HepG2 (cell line): ENCODE measurements at regions not wholly inside any gene's neighbourhood (a gene's known extent, or its start where the extent isn't known, plus 50 kb on each side); places are given as distances from the start of the nearest gene placed in this dataset.

Source experiments
- ATAC-seq: fragments of 200-7000 bp; cut with Tn5 transposase; 3 replicates; pipeline ENCODE4 v1.9.1; 2020; ENCODE audit warnings: mild to moderate bottlenecking, moderate library complexity
- BruUV-seq: library from RNA; stranded (reverse); fragments of 400-500 nt; replicated peaks from 2 replicates; lab custom pipeline; 2021; lab: Mats Ljungman, UMichigan
- CTCF ChIA-PET: fragments of 300-600 bp; formaldehyde crosslinking; extraction: SDS; loops from one replicate; lab custom pipeline; 2021; ENCODE audit warnings: low total read pairs, inconsistent platforms, low intra/inter-chr PET ratio; lab: Yijun Ruan, JAX
- POLR2A ChIA-PET: fragments of 350-600 bp; sonication (Branson Sonifier 250); formaldehyde crosslinking; loops from one replicate; lab custom pipeline; 2020; ENCODE audit warnings: antibody characterized with exemption, inconsistent platforms; lab: Yijun Ruan, JAX
- DNase-seq: peaks from one replicate; pipeline ENCODE4 v3.0.0-alpha.2; 2015; ENCODE audit warnings: low spot score
- FAIRE-seq: peaks from 3 replicates; lab custom pipeline; 2011; peaks lifted over from hg19 to GRCh38; lab: Jason Lieb, UNC
- H2AFZ ChIP-seq: one replicate; pipeline ENCODE4 v1.6.1; 2011; ENCODE audit warnings: low read length, inconsistent platforms
- H3K27ac ChIP-seq: fragments of 300-600 bp; 3 replicates; pipeline ENCODE4 v1.8.0; 2011; ENCODE audit warnings: mixed run types, mild to moderate bottlenecking, mixed read lengths, low read length, inconsistent platforms; ENCODE audit not compliant: insufficient read depth; ENCODE audit errors: extremely low read length
- H3K27me3 ChIP-seq, 2 experiments: fragments of 200-600 bp in 1 of 2; 2 replicates in 1 of 2; 3 replicates in 1 of 2; pipeline versions ENCODE4 v1.6.0 to v1.8.0; 2011; ENCODE audit warnings: low read length in 2 of 2, mild to moderate bottlenecking in 2 of 2, moderate library complexity in 2 of 2, inconsistent platforms in 1 of 2; ENCODE audit not compliant: insufficient read depth in 2 of 2, control insufficient read depth in 1 of 2
- H3K36me3 ChIP-seq, 2 experiments: fragments of 200-600 bp in 1 of 2; replicated peaks in 1 of 2; 2 replicates in 1 of 2; 3 replicates in 1 of 2; pipeline versions ENCODE4 v1.5.1 to v1.8.0; 2011; ENCODE audit warnings: low read length in 2 of 2, inconsistent platforms in 1 of 2; ENCODE audit not compliant: insufficient read depth in 2 of 2, control insufficient read depth in 1 of 2
- H3K4me1 ChIP-seq: 2 replicates; pipeline ENCODE4 v1.5.1; 2012; ENCODE audit warnings: low read length, inconsistent platforms; ENCODE audit not compliant: insufficient read depth
- H3K4me2 ChIP-seq: 2 replicates; pipeline ENCODE4 v1.6.0; 2011; ENCODE audit warnings: low read depth, low read length, inconsistent platforms
- H3K4me3 ChIP-seq, 3 experiments: fragments of 200-600 bp in 1 of 3; sonication (generic), shearing (Covaris generic) in 1 of 3; replicated peaks in 1 of 3; 2 replicates each; pipeline ENCODE4 v1.5.1; 2011 to 2016; ENCODE audit warnings: low read length in 3 of 3, inconsistent platforms in 2 of 3, low read depth in 2 of 3, mild to moderate bottlenecking in 2 of 3, control low read depth in 1 of 3, mixed read lengths in 1 of 3; ENCODE audit not compliant: insufficient read depth in 1 of 3
- H3K79me2 ChIP-seq: one replicate; pipeline ENCODE4 v1.6.1; 2011; ENCODE audit warnings: low read length, inconsistent platforms; ENCODE audit not compliant: insufficient read depth
- H3K9ac ChIP-seq: 2 replicates; pipeline ENCODE4 v1.6.0; 2011; ENCODE audit warnings: mild to moderate bottlenecking, low read depth, low read length, inconsistent platforms; ENCODE audit not compliant: insufficient read depth
- H3K9me3 ChIP-seq: 2 replicates; pipeline ENCODE4 v1.5.1; 2012; ENCODE audit warnings: mild to moderate bottlenecking, low read length
- H4K20me1 ChIP-seq: 2 replicates; pipeline ENCODE4 v1.6.0; 2011; ENCODE audit warnings: inconsistent platforms, mild to moderate bottlenecking, low read length, moderate library complexity; ENCODE audit not compliant: insufficient read depth
- ATF7 ChIP-seq, 2 experiments: fragments of 450-650 bp in 1 of 2; sonication (generic) in 1 of 2; formaldehyde crosslinking in 1 of 2; IDR thresholded peaks; 2 replicates each; pipeline versions ENCODE4 v1.4.0 to v1.6.1; 2016 to 2020; ENCODE audit warnings: antibody characterized with exemption in 1 of 2, mild to moderate bottlenecking in 1 of 2, missing genetic modification reagents in 1 of 2
- FOSL2 ChIP-seq: sonication (generic); formaldehyde crosslinking; IDR thresholded peaks from 2 replicates; pipeline ENCODE4 v1.4.0; 2020; ENCODE audit warnings: missing genetic modification reagents
- GABPB1 ChIP-seq: IDR thresholded peaks from 2 replicates; pipeline ENCODE4 v1.6.1; 2016; ENCODE audit warnings: mild to moderate bottlenecking, missing genetic modification reagents, moderate library complexity, missing compliant biosample characterization
- HOMEZ ChIP-seq: IDR thresholded peaks from 2 replicates; pipeline ENCODE4 v1.6.1; 2016; ENCODE audit warnings: low read depth
- ISL2 ChIP-seq: sonication (generic); formaldehyde crosslinking; IDR thresholded peaks from 2 replicates; pipeline ENCODE4 v1.5.0; 2020; ENCODE audit warnings: missing genetic modification reagents
- KDM6A ChIP-seq: IDR thresholded peaks from 2 replicates; pipeline ENCODE4 v1.6.1; 2016; ENCODE audit warnings: low read depth
- MEIS2 ChIP-seq: sonication (generic); formaldehyde crosslinking; IDR thresholded peaks from 2 replicates; pipeline ENCODE4 v1.9.0; 2021; ENCODE audit warnings: mild to moderate bottlenecking, missing genetic modification reagents
- TMF1 ChIP-seq: sonication (generic); formaldehyde crosslinking; IDR thresholded peaks from 2 replicates; pipeline ENCODE4 v1.8.1; 2022; ENCODE audit warnings: low read depth, missing genetic modification reagents
- ZFP37 ChIP-seq: sonication (generic); formaldehyde crosslinking; IDR thresholded peaks from 2 replicates; pipeline ENCODE4 v1.4.0; 2020; ENCODE audit warnings: missing genetic modification reagents, borderline replicate concordance
- ZNF558 ChIP-seq: sonication (generic); formaldehyde crosslinking; IDR thresholded peaks from 2 replicates; pipeline ENCODE4 v1.9.0; 2022; ENCODE audit warnings: mild to moderate bottlenecking, missing genetic modification reagents, borderline replicate concordance
- ZNF792 ChIP-seq: IDR thresholded peaks from 2 replicates; pipeline ENCODE4 v1.6.1; 2016
- WGBS: methylation state at CpG from one replicate; pipeline ENCODE4 v1.1.6; 2017; ENCODE audit warnings: low lambda C conversion rate; 5-methylcytosine and 5-hydroxymethylcytosine counted together
- in situ Hi-C: cut with HindIII; loops from 2 replicates; pipeline ENCODE4 v1.10.0; 2017; ENCODE audit warnings: low pct_unique_long_range_greater_than_20kb; ENCODE audit not compliant: extremely low pct_ligation_motif_present
- intact Hi-C: fragments of 100-400 bp; cut with micrococcal nuclease; formaldehyde crosslinking; loops from one replicate; pipeline ENCODE4 v1.10.0; 2022; ENCODE audit not compliant: unreplicated experiment
- TF ChIP-seq, protein P1 (sequence below): sonication (generic); formaldehyde crosslinking; IDR thresholded peaks from 2 replicates; pipeline ENCODE4 v1.4.0; 2020; ENCODE audit warnings: missing genetic modification reagents; ENCODE audit errors: not compliant biosample characterization

- TF ChIP-seq FOSL2 (CRISPR knock-in tag), result no peak
- TF ChIP-seq ATF7 (IDR thresholded peaks at IDR 0.05), result no peak
- TF ChIP-seq ATF7 (CRISPR knock-in tag; IDR thresholded peaks at IDR 0.05), result no peak
- no peak for TF ChIP-seq MEIS2 (CRISPR knock-in tag)
- no peak for TF ChIP-seq TMF1 (CRISPR knock-in tag)
- TF ChIP-seq ZNF558 (CRISPR knock-in tag), result no peak
- TF ChIP-seq HOMEZ, result no peak
- no peak for TF ChIP-seq ISL2 (CRISPR knock-in tag)
- TF ChIP-seq, protein P1, sequence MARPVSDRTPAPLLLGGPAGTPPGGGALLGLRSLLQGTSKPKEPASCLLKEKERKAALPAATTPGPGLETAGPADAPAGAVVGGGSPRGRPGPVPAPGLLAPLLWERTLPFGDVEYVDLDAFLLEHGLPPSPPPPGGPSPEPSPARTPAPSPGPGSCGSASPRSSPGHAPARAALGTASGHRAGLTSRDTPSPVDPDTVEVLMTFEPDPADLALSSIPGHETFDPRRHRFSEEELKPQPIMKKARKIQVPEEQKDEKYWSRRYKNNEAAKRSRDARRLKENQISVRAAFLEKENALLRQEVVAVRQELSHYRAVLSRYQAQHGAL (CRISPR knock-in tag), result no peak
- no peak for TF ChIP-seq ZNF792 (CRISPR knock-in tag)
- no peak for TF ChIP-seq GABPB1
- no peak for TF ChIP-seq KDM6A (CRISPR knock-in tag)
- TF ChIP-seq, all 625 proteins: peak for 4
Measured at GRCh38 chr3:187957582-187957981, 196.4 kb upstream of the LPP start (continued).

GRCh38 chr3:187958432-187959003 is 195.4 kb upstream of the LPP start:
- H3K79me2 ChIP-seq, result no peaks in the 10 kb centered on the region
- H3K27ac ChIP-seq, result no peak overlapping the region
- no peak for FAIRE-seq
- no peak overlapping the region for H2AFZ ChIP-seq
- in situ Hi-C loops (no loop called here), intact Hi-C loops (no loop called here)
- ChIA-PET CTCF (no interaction called here), POLR2A (no interaction called here)
- 96% methylated on average over 12 of the region's 12 CpGs for WGBS
- H3K4me2 ChIP-seq, result no peak overlapping the region
- peaks cover 53% of the 10 kb centered on the region for H3K4me1 ChIP-seq
- ATAC-seq, result no peak
- no peaks in the 10 kb centered on the region for H3K9me3 ChIP-seq
- no peaks in the 10 kb centered on the region for H4K20me1 ChIP-seq
- no peak for TF ChIP-seq ZFP37 (CRISPR knock-in tag)
- no peak overlapping the region for H3K4me3 ChIP-seq
- DNase-seq, result no peak
- no peaks in the 10 kb centered on the region for H3K27me3 ChIP-seq
- no peaks in the 10 kb centered on the region for H3K36me3 ChIP-seq
- BruUV-seq, result no TSS peak
- no peak overlapping the region for H3K9ac ChIP-seq
